Epithelial cell of esophagus (primary cell): ENCODE measurements at regions not wholly inside any gene's neighbourhood (a gene's known extent, or its start where the extent isn't known, plus 50 kb on each side); places are given as distances from the start of the nearest gene placed in this dataset.
"Not testable (repeated sequence)": the region's sequence is repeated elsewhere in the genome, so short reads cannot be mapped to it uniquely, and the experiment has no call there.

Source experiments
- DNase-seq: peaks from one replicate; pipeline ENCODE4 v3.0.0; 2010; ENCODE audit warnings: low read depth
- H3K4me3 ChIP-seq: 2 replicates; pipeline ENCODE4 v1.5.1; 2011; ENCODE audit warnings: mild to moderate bottlenecking, low read length, control low read depth
- TF ChIP-seq, protein P1 (sequence below): IDR thresholded peaks from 2 replicates; pipeline ENCODE4 v1.5.1; 2011; ENCODE audit warnings: low read depth, mild to moderate bottlenecking, low read length, control low read depth, inconsistent platforms; ENCODE audit not compliant: insufficient read depth; ENCODE audit errors: missing control alignments

DNA sequence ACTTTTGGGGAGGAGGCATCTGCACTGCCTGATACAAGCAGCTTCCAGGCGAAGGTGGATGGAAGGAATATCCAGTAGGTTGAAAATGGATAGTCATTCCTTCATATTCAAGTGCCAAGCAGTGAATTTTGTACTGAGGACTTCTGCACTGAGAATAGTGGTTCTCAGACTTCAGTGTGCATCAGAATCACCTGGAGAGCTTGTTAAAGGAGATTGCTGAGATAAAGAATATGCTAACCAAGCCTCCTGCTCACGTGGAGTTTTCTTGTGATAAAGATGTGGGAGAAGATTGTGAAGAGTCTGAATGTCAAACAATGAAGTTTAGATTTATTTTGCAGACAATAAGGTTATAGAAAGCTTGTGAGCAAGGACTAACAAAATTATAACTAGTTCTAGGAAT lies 97.8 kb downstream of the HFE start:
- H3K4me3 ChIP-seq: no peak overlapping the region
- TF ChIP-seq, protein P1, sequence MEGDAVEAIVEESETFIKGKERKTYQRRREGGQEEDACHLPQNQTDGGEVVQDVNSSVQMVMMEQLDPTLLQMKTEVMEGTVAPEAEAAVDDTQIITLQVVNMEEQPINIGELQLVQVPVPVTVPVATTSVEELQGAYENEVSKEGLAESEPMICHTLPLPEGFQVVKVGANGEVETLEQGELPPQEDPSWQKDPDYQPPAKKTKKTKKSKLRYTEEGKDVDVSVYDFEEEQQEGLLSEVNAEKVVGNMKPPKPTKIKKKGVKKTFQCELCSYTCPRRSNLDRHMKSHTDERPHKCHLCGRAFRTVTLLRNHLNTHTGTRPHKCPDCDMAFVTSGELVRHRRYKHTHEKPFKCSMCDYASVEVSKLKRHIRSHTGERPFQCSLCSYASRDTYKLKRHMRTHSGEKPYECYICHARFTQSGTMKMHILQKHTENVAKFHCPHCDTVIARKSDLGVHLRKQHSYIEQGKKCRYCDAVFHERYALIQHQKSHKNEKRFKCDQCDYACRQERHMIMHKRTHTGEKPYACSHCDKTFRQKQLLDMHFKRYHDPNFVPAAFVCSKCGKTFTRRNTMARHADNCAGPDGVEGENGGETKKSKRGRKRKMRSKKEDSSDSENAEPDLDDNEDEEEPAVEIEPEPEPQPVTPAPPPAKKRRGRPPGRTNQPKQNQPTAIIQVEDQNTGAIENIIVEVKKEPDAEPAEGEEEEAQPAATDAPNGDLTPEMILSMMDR: no peak

DNA sequence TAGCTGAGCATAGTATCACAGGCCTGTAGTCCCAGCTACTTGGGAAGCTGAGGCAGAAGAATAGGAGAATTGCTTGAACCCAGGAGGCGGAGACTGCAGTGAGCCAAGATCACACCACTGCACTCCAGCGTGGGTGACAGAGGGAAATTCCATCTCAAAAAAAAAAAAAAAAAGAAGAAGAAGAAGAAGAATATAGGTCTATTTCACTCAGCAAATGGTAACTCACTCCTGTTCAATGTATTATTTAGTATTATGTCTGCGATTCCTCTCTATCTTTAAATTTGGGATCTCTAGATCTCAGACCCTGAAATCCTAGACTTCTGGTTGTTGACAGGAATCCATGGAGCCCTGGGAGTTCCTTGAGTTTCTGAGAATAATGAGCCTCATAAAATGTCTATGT lies 98.6 kb downstream of the HFE start:
- H3K4me3 ChIP-seq: no peak overlapping the region
- DNase-seq: no peak
- TF ChIP-seq, protein P1: no peak

More for the DNA sequence above, 97.8 kb downstream of the HFE start:
- no peak for DNase-seq

DNA sequence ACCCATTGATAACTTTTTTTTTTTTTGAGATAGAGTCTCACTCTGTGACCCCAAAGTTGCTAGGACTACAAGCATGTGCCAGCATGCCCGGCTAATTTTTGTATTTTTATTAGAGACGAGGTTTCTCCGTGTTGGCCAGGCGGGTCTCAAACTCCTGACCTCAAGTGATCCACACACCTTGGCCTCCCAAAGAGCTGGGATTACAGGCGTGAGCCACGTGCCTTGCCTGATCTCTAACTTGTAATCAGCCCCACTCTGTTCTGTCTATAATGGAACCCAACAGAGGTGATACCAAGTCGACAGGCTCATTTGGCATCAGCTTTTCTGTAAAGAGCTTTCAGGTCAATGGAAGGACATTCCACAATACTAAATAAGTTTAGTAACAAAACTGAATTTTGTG lies 99.4 kb downstream of the HFE start:
- TF ChIP-seq, protein P1: no peak
- DNase-seq: no peak
- H3K4me3 ChIP-seq: no peak overlapping the region

DNA sequence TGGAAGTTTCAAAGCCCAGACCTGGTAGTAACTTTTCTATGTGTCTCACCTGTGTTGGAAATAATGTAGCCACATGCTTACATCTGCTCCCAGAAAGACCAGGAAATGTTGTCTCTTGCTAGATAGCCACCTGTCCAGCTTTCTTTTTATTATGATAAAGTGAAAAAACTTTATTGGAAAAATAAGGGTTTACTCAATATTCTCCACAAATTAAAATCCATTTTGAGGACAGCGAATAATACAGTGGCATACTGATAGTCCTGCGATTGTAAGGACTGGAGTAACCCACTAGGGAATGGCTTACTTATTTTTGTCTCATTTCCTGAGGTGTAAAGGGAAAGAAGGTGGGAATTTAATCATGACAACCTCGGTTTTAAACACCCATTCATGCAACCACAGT lies 100.1 kb downstream of the HFE start:
- DNase-seq: no peak
- no peak overlapping the region for H3K4me3 ChIP-seq
- TF ChIP-seq, protein P1: no peak

DNA sequence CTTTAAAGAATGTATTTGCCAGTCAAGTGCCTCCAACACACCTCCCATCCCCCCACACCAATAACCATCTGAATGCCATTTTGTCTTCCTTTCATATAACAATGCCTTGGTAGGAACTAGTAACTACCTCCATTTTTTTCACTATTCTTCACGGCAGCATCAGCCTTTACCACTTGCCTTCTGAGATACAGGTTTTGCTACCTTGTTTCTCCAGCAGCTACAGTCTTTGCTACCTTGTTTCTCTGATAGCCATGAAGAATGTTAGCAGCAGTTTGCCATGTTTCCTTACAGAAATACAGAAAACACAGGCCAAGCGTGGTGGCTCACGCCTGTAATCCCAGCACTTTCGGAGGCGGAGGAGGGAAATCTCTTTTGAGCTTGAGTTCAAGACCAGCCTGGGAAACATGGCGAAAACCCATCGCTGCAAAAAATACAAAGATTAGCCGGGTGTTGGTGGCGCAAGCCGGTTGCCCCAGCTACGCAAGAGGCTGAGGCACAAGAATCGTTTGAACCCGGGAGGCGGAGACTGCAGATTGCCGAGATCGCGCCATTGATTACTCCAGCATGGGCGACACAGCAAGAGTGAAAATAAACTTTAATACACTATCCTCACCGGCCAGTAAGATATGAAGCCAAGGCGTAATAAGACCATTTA lies 100.9 kb downstream of the HFE start:
- peak overlapping the region; percentile 69 for H3K4me3 ChIP-seq
- TF ChIP-seq, protein P1: no peak
- peak; percentile 50 for DNase-seq

DNA sequence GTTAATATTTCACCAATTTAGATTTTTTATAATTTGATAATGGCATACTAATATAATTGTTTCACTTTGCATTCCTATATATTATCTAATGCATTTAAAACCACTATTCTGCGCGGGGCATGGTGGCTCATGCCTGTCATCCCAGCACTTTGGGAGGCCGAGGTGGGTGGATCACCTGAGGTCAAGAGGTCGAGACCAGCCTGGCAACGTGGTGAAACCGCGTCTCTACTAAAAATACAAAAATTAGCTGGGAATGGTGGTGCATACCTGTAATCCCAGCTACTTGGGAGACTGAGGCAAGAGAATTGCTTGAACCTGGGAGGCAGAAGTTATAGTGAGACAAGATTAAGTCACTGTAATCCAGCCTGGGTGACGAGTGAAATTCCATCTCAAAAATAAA lies 104.3 kb downstream of the HFE start:
- not testable (repeated sequence) for DNase-seq, H3K4me3 ChIP-seq

DNA sequence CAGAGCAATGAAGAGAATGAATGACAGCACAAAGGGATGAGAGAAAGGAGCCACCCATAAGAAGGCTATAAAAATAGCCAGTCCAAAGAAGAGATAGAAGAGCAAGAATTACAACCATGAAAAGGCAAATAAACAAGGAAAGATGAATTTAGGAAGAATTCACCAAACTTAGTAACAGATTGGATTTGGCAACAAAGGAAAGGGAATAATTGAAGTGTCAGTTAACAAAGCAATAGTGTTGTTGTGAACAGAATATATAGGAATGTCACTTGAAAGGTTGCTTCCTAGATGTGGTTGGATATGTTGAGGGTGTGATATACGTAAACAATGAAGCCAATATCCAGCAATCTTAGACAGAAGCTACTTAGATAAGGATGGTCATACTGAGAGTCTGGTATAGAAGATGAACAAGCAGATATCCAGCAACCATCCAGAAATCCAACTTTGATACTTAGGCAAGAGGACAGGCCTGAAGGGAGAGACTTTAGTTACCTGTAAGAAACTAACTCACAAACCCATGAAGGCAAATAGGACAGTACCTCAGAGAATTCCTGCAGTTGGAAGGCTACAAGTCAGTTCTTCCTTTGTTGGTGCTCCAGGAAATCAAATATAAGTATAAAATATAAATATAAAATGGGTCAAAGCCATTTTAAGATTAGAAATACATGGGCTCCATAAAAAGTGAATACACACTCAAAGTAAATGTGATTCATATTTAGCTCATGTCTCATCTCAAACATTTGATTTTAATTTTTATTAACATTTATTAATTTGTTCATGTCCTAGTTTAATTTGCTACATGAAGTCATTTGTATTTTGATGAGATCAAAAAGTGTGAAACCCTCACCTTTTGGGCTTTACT lies 106.5 kb downstream of the HFE start:
- H3K4me3 ChIP-seq: no peak overlapping the region
- no peak for DNase-seq
- TF ChIP-seq, protein P1: no peak
